WTC11 (cell line): ENCODE measurements at regions not wholly inside any gene's neighbourhood (a gene's known extent, or its start where the extent isn't known, plus 50 kb on each side); places are given as distances from the start of the nearest gene placed in this dataset.

ENCODE experiments used
- ATAC-seq: fragments of 200-7000 bp; cut with Tn5 transposase; 2 replicates; pipeline ENCODE4 v1.10.0; 2021; ENCODE audit warnings: mild to moderate bottlenecking, moderate library complexity
- CTCF ChIA-PET: fragments of 300-600 bp; sonication (Branson Sonifier 250); formaldehyde crosslinking; loops from one replicate; lab custom pipeline; 2021; ENCODE audit warnings: antibody characterized with exemption; lab: Charles Lee
- POLR2A ChIA-PET: fragments of 350-600 bp; sonication (Branson Sonifier 250); formaldehyde crosslinking; loops from one replicate; lab custom pipeline; 2021; ENCODE audit warnings: antibody characterized with exemption; lab: Charles Lee
- DNase-seq: peaks from one replicate; pipeline ENCODE4 v3.0.0; 2021; ENCODE audit warnings: low spot score
- H3K27ac Mint-ChIP-seq: 2 replicates; pipeline ENCODE4 v1.8.0; 2021; ENCODE audit warnings: mixed read lengths
- H3K27me3 Mint-ChIP-seq: 2 replicates; pipeline ENCODE4 v1.8.0; 2021; ENCODE audit warnings: low read depth, mild to moderate bottlenecking, moderate library complexity, mixed read lengths
- H3K36me3 Mint-ChIP-seq: 2 replicates; pipeline ENCODE4 v1.8.0; 2021; ENCODE audit warnings: mixed read lengths
- H3K4me1 Mint-ChIP-seq: 2 replicates; pipeline ENCODE4 v1.8.0; 2022; ENCODE audit warnings: mixed read lengths
- H3K4me3 Mint-ChIP-seq: 2 replicates; pipeline ENCODE4 v1.8.0; 2021; ENCODE audit warnings: mild to moderate bottlenecking, moderate library complexity, mixed read lengths
- H3K9me3 Mint-ChIP-seq: 2 replicates; pipeline ENCODE4 v1.8.0; 2021; ENCODE audit warnings: mixed read lengths
- CBFB ChIP-seq: sonication (generic); formaldehyde crosslinking; IDR thresholded peaks from 2 replicates; pipeline ENCODE4 v1.8.1; 2022; ENCODE audit warnings: mild to moderate bottlenecking, low read depth, missing genetic modification reagents
- CREB1 ChIP-seq: sonication (generic); formaldehyde crosslinking; IDR thresholded peaks from 2 replicates; pipeline ENCODE4 v1.8.0; 2023; ENCODE audit warnings: mild to moderate bottlenecking, missing genetic modification reagents
- ELF4 ChIP-seq: sonication (generic); formaldehyde crosslinking; IDR thresholded peaks from 2 replicates; pipeline ENCODE4 v1.8.1; 2022; ENCODE audit warnings: low read depth, mild to moderate bottlenecking, moderate library complexity, missing genetic modification reagents
- GABPB1 ChIP-seq: sonication (generic); formaldehyde crosslinking; IDR thresholded peaks from 2 replicates; pipeline ENCODE4 v1.8.1; 2023; ENCODE audit warnings: mild to moderate bottlenecking, missing genetic modification reagents
- GRHL2 ChIP-seq: fragments of 250-450 bp; sonication (Bioruptor Pico); IDR thresholded peaks from 2 replicates; pipeline ENCODE4 v1.8.0; 2022; ENCODE audit warnings: mild to moderate bottlenecking, moderate library complexity; ENCODE audit not compliant: insufficient replicate concordance, severe bottlenecking
- HMGA2 ChIP-seq: fragments of 250-450 bp; sonication (Bioruptor Pico); IDR thresholded peaks from 2 replicates; pipeline ENCODE4 v1.4.0; 2021; ENCODE audit warnings: mild to moderate bottlenecking, moderate library complexity
- JAZF1 ChIP-seq: fragments of 250-450 bp; sonication (Bioruptor Pico); IDR thresholded peaks from 2 replicates; pipeline ENCODE4 v1.9.0; 2021; ENCODE audit warnings: moderate library complexity, mild to moderate bottlenecking, inconsistent platforms
- NFYB ChIP-seq: sonication (generic); formaldehyde crosslinking; conservative IDR thresholded peaks from 2 replicates; pipeline ENCODE4 v1.8.0; 2022; ENCODE audit warnings: low read depth, missing genetic modification reagents
- PRRX2 ChIP-seq: fragments of 250-450 bp; sonication (Bioruptor Pico); IDR thresholded peaks from 2 replicates; pipeline ENCODE4 v1.8.0; 2021; ENCODE audit warnings: mild to moderate bottlenecking
- RORB ChIP-seq: fragments of 250-450 bp; sonication (Bioruptor Pico); IDR thresholded peaks from 2 replicates; pipeline ENCODE4 v1.9.0; 2021; ENCODE audit warnings: mild to moderate bottlenecking
- SMAD4 ChIP-seq: sonication (generic); formaldehyde crosslinking; IDR thresholded peaks from 2 replicates; pipeline ENCODE4 v1.8.0; 2022; ENCODE audit warnings: mild to moderate bottlenecking, missing genetic modification reagents
- TCF7 ChIP-seq: sonication (generic); formaldehyde crosslinking; IDR thresholded peaks from 2 replicates; pipeline ENCODE4 v1.8.0; 2022; ENCODE audit warnings: mild to moderate bottlenecking, low read depth, missing genetic modification reagents, moderate library complexity
- TEAD4 ChIP-seq: sonication (generic); formaldehyde crosslinking; IDR thresholded peaks from 2 replicates; pipeline ENCODE4 v1.8.0; 2022; ENCODE audit warnings: mild to moderate bottlenecking, missing genetic modification reagents
- TP53 ChIP-seq: sonication (generic); formaldehyde crosslinking; IDR thresholded peaks from 2 replicates; pipeline ENCODE4 v1.8.1; 2023; ENCODE audit warnings: mild to moderate bottlenecking, missing genetic modification reagents
- ZBTB21 ChIP-seq: sonication (generic); formaldehyde crosslinking; IDR thresholded peaks from 2 replicates; pipeline ENCODE4 v1.8.1; 2023; ENCODE audit warnings: mild to moderate bottlenecking, missing genetic modification reagents, borderline replicate concordance
- ZNF219 ChIP-seq: sonication (generic); formaldehyde crosslinking; IDR thresholded peaks from 2 replicates; pipeline ENCODE4 v1.8.0; 2023; ENCODE audit warnings: missing genetic modification reagents, mild to moderate bottlenecking, borderline replicate concordance
- ZNF396 ChIP-seq: fragments of 250-450 bp; sonication (Bioruptor Pico); IDR thresholded peaks from 2 replicates; pipeline ENCODE4 v1.8.0; 2021; ENCODE audit warnings: mild to moderate bottlenecking, moderate library complexity, borderline replicate concordance
- ZNF416 ChIP-seq: fragments of 250-450 bp; sonication (Bioruptor Pico); IDR thresholded peaks from 2 replicates; pipeline ENCODE4 v1.9.0; 2021; ENCODE audit warnings: mild to moderate bottlenecking, inconsistent platforms
- ZNF423 ChIP-seq: fragments of 250-450 bp; sonication (Bioruptor Pico); IDR thresholded peaks from 2 replicates; pipeline ENCODE4 v2.1.2; 2022; ENCODE audit warnings: mild to moderate bottlenecking, moderate library complexity
- TF ChIP-seq, protein P1 (sequence below): fragments of 250-450 bp; sonication (Bioruptor Pico); IDR thresholded peaks from 2 replicates; pipeline ENCODE4 v1.9.0; 2021; ENCODE audit warnings: moderate library complexity, mild to moderate bottlenecking, inconsistent platforms, borderline replicate concordance
- TF ChIP-seq, protein P2 (sequence below): fragments of 250-450 bp; sonication (Bioruptor Pico); IDR thresholded peaks from 2 replicates; pipeline ENCODE4 v2.1.2; 2022; ENCODE audit warnings: mild to moderate bottlenecking, moderate library complexity
- TF ChIP-seq, protein P3 (sequence below): sonication (generic); formaldehyde crosslinking; IDR thresholded peaks from 2 replicates; pipeline ENCODE4 v1.8.1; 2023; ENCODE audit warnings: mild to moderate bottlenecking, missing genetic modification reagents
- TF ChIP-seq, protein P4 (sequence below): sonication (generic); formaldehyde crosslinking; IDR thresholded peaks from 2 replicates; pipeline ENCODE4 v1.8.1; 2022; ENCODE audit warnings: low read depth, missing genetic modification reagents, borderline replicate concordance

DNA sequence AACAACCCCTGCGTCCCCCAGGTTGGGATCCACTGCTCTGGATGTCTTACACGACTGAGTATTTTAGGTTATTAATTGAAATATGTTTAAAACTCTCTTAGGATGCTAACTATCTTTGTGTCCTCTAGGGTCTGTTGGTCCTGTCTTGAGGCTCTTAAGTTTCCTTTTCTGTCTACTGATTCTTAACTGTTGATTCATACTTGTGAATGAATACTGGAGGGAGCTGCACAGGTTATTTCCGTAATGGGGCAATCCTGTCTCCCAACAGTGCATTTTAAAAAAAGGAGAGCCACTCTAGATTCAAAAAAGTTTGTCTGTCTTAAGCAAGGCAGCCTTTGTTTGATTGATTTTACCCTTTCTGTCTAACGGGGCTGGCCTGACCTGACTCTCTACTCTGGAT is 237.6 kb upstream of the POM121L12 start:
- no peak overlapping the region for H3K4me3 Mint-ChIP-seq
- H3K4me1 Mint-ChIP-seq, result no peaks in the 10 kb centered on the region
- TF ChIP-seq, protein P1, sequence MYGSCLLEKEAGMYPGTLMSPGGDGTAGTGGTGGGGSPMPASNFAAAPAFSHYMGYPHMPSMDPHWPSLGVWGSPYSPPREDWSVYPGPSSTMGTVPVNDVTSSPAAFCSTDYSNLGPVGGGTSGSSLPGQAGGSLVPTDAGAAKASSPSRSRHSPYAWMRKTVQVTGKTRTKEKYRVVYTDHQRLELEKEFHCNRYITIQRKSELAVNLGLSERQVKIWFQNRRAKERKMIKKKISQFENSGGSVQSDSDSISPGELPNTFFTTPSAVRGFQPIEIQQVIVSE (CRISPR knock-in tag), result no peak
- TF ChIP-seq, protein P2, sequence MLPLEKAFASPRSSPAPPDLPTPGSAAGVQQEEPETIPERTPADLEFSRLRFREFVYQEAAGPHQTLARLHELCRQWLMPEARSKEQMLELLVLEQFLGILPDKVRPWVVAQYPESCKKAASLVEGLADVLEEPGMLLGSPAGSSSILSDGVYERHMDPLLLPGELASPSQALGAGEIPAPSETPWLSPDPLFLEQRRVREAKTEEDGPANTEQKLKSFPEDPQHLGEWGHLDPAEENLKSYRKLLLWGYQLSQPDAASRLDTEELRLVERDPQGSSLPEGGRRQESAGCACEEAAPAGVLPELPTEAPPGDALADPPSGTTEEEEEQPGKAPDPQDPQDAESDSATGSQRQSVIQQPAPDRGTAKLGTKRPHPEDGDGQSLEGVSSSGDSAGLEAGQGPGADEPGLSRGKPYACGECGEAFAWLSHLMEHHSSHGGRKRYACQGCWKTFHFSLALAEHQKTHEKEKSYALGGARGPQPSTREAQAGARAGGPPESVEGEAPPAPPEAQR, result no peak
- no peak for TF ChIP-seq SMAD4
- TF ChIP-seq TCF7, result no peak
- no peaks in the 10 kb centered on the region; the same call in 1 of the 2 replicates for H3K36me3 Mint-ChIP-seq
- ATAC-seq, result no peak
- no peak for DNase-seq
- no peaks in the 10 kb centered on the region for H3K27me3 Mint-ChIP-seq
- H3K27ac Mint-ChIP-seq, result no peak overlapping the region
- POLR2A ChIA-PET, result no interaction called here
- H3K9me3 Mint-ChIP-seq, result peaks cover 19% of the 10 kb centered on the region
- CTCF ChIA-PET, result no interaction called here

DNA sequence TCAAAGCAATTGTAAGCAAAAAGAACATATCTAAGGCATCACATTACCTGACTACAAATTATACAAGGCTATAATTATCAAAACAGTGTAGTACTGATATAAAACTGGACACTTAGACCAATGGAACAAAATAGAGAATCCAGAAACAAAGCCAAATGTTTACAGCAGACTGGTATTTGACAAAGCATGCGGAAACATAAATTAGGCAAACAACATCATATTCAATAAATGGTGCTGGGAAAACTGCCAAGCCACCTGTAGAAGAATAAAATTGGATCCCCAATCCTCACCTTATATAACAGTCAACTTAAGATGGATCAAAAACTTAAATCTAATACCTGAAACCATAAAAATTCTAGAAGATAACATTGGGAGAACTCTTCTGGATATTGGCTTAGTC is 240.8 kb upstream of the POM121L12 start:
- POLR2A ChIA-PET, result no interaction called here
- no peaks in the 10 kb centered on the region for H3K27me3 Mint-ChIP-seq
- CTCF ChIA-PET, result no interaction called here
- ATAC-seq (no peak), DNase-seq (no peak)
- peaks cover 19% of the 10 kb centered on the region for H3K9me3 Mint-ChIP-seq
- no peak overlapping the region for H3K27ac Mint-ChIP-seq
- TF ChIP-seq TEAD4 (CRISPR knock-in tag) (no peak), TP53 (no peak), ZNF219 (CRISPR knock-in tag) (no peak), PRRX2 (no peak), ZNF396 (no peak), RORB (CRISPR knock-in tag) (no peak), JAZF1 (no peak), GRHL2 (CRISPR knock-in tag) (no peak), HMGA2 (CRISPR knock-in tag) (no peak)
- TF ChIP-seq, protein P2, result no peak
- no peaks in the 10 kb centered on the region for H3K4me1 Mint-ChIP-seq
- H3K36me3 Mint-ChIP-seq, result no peaks in the 10 kb centered on the region; the same call in 1 of the 2 replicates
- no peak overlapping the region for H3K4me3 Mint-ChIP-seq

DNA sequence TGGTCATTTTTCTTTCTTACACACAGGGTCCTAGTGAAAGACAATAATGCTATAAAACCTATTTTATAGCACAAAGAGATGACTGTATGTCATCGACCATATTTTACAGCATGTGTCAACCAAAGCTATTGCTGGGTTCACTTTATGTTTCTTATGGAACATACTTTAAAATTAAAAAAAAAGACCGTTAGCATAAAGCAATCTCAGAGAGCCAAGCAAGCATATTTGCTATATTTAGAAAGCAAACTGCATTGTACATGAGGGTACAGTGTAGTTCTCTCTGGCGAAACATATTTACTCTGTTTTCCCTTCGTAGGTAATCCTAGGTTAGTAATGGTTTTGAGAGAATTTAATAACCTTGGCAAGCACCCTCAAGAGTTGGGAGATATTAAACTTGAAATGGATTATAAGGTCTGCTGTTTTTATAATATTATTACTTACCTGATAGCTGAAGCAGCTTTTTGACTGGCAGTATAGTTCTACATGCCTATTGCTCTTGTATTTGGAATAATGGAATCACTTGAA is 244.2 kb upstream of the POM121L12 start:
- TF ChIP-seq GABPB1 (CRISPR knock-in tag) (no peak), NFYB (no peak), ZBTB21 (no peak), RORB (CRISPR knock-in tag) (no peak), ZNF416 (CRISPR knock-in tag) (no peak), ELF4 (CRISPR knock-in tag) (no peak), CREB1 (CRISPR knock-in tag) (no peak), CBFB (CRISPR knock-in tag) (no peak), ZNF423 (no peak)
- TF ChIP-seq, protein P3, sequence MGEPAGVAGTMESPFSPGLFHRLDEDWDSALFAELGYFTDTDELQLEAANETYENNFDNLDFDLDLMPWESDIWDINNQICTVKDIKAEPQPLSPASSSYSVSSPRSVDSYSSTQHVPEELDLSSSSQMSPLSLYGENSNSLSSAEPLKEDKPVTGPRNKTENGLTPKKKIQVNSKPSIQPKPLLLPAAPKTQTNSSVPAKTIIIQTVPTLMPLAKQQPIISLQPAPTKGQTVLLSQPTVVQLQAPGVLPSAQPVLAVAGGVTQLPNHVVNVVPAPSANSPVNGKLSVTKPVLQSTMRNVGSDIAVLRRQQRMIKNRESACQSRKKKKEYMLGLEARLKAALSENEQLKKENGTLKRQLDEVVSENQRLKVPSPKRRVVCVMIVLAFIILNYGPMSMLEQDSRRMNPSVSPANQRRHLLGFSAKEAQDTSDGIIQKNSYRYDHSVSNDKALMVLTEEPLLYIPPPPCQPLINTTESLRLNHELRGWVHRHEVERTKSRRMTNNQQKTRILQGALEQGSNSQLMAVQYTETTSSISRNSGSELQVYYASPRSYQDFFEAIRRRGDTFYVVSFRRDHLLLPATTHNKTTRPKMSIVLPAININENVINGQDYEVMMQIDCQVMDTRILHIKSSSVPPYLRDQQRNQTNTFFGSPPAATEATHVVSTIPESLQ (CRISPR knock-in tag), result no peak
- TF ChIP-seq, protein P4, sequence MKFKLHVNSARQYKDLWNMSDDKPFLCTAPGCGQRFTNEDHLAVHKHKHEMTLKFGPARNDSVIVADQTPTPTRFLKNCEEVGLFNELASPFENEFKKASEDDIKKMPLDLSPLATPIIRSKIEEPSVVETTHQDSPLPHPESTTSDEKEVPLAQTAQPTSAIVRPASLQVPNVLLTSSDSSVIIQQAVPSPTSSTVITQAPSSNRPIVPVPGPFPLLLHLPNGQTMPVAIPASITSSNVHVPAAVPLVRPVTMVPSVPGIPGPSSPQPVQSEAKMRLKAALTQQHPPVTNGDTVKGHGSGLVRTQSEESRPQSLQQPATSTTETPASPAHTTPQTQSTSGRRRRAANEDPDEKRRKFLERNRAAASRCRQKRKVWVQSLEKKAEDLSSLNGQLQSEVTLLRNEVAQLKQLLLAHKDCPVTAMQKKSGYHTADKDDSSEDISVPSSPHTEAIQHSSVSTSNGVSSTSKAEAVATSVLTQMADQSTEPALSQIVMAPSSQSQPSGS (CRISPR knock-in tag), result no peak
- TF ChIP-seq, all 79 proteins: peak for 0
- peaks cover 10% of the 10 kb centered on the region for H3K9me3 Mint-ChIP-seq
- ChIA-PET POLR2A (no interaction called here), CTCF (no interaction called here)
- no peaks in the 10 kb centered on the region for H3K4me1 Mint-ChIP-seq
- no peak for DNase-seq
- H3K27me3 Mint-ChIP-seq, result no peaks in the 10 kb centered on the region
- H3K36me3 Mint-ChIP-seq, result no peaks in the 10 kb centered on the region; the same call in 1 of the 2 replicates
- ATAC-seq, result no peak
- H3K4me3 Mint-ChIP-seq, result no peak overlapping the region
- no peak overlapping the region for H3K27ac Mint-ChIP-seq
